ENCODE measurements at regions not wholly inside any gene's neighbourhood (a gene's known extent, or its start where the extent isn't known, plus 50 kb on each side); places are given as distances from the start of the nearest gene placed in this dataset.

DNA sequence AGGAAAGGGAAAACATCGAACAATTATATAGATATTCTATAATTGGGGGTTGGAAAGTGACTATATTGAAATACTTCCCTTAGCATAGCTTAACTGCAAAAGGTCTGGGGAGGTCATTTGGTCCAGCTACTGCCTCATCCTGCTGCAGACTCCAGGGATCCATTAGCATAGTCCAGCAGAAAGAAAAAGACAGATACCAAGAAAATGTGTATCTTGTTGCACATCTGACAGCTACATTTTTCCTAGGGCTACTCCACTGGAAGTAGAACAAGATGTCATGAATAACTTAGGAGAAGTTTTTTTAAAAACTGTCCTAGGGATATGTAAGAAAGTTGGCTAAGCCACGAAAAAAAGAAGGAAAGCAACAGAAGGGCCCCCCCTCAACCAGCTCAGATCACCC lies 92.9 kb upstream of the SLC30A5 start:
- no peaks in the 10 kb centered on the region for H3K36me3 ChIP-seq (ENCODE audit: insufficient read depth, low read length, poor library complexity, severe bottlenecking)
- no peak overlapping the region for H3K4me3 ChIP-seq (ENCODE audit: low read depth, low read length, poor library complexity, severe bottlenecking)
- no peaks in the 10 kb centered on the region for H3K9me3 ChIP-seq (ENCODE audit: low read depth, low read length, poor library complexity, severe bottlenecking)
- intact Hi-C loops (cut with micrococcal nuclease; ENCODE audit: unreplicated experiment) = no loop called here
- ChIA-PET CTCF (no interaction called here), POLR2A (ENCODE audit: low non-redundant PET) (no interaction called here)
- TF ChIP-seq EZH2 (IDR thresholded peaks at IDR 0.05; ENCODE audit: borderline replicate concordance, low read depth, low read length, poor library complexity, severe bottlenecking) (no peak), CTCF (conservative IDR thresholded peaks at IDR 0.05; ENCODE audit: low read depth, low read length) (no peak)
- no peaks in the 10 kb centered on the region for H3K27me3 ChIP-seq (replicated peaks; ENCODE audit: insufficient read depth, low read depth, low read length, poor library complexity)
- DNase-seq (ENCODE audit: low spot score) = no peak
- no peak overlapping the region for H3K27ac ChIP-seq (ENCODE audit: low read depth, low read length, poor library complexity, severe bottlenecking)
- no peaks in the 10 kb centered on the region for H3K4me1 ChIP-seq (ENCODE audit: insufficient read depth, low read length, poor library complexity, severe bottlenecking)
- no TSS peak for BruUV-seq (replicated peaks)

DNA sequence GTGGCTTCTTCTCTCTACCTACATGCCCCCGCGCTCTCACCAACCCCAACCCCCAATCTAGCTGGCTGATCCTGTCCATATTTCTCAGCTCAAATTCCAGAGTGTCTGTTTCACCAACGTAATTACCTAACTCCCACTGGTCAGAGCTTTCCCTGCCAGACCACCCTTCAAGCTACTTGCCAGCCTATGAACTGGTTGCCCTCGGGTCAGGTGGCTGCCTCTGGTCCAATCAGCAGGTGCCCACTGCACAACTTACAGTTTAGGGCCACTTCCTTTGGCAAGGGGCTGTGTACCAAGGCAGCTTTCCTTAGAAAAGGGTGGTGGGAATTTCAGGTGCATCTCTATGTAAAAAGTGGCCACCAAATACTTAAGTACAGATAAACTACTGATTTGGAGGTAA lies 92.2 kb upstream of the SLC30A5 start:
- no TSS peak for BruUV-seq (replicated peaks)

GRCh38 chr5:69004127-69004526 lies 89.7 kb upstream of the SLC30A5 start:
- no peak for DNase-seq (ENCODE audit: low spot score)
- CTCF ChIA-PET = no interaction called here
- Histone ChIP-seq H3K36me3 (ENCODE audit: insufficient read depth, low read length, poor library complexity, severe bottlenecking) (no peaks in the 10 kb centered on the region), H3K27ac (ENCODE audit: low read depth, low read length, poor library complexity, severe bottlenecking) (no peak overlapping the region), H3K4me3 (ENCODE audit: low read depth, low read length, poor library complexity, severe bottlenecking) (no peak overlapping the region), H3K4me1 (ENCODE audit: insufficient read depth, low read length, poor library complexity, severe bottlenecking) (peaks cover 8% of the 10 kb centered on the region), H3K9me3 (ENCODE audit: low read depth, low read length, poor library complexity, severe bottlenecking) (no peaks in the 10 kb centered on the region), H3K27me3 (replicated peaks; ENCODE audit: insufficient read depth, low read depth, low read length, poor library complexity) (no peaks in the 10 kb centered on the region)
- POLR2A ChIA-PET (ENCODE audit: low non-redundant PET) = no interaction called here
- intact Hi-C loops (cut with micrococcal nuclease; ENCODE audit: unreplicated experiment) = no loop called here
- no TSS peak for BruUV-seq (replicated peaks)
- TF ChIP-seq CTCF (conservative IDR thresholded peaks at IDR 0.05; ENCODE audit: low read depth, low read length) (no peak), EZH2 (IDR thresholded peaks at IDR 0.05; ENCODE audit: borderline replicate concordance, low read depth, low read length, poor library complexity, severe bottlenecking) (no peak)

More for the DNA sequence above, 92.2 kb upstream of the SLC30A5 start:
- Histone ChIP-seq H3K27me3 (replicated peaks; ENCODE audit: insufficient read depth, low read depth, low read length, poor library complexity) (no peaks in the 10 kb centered on the region), H3K9me3 (ENCODE audit: low read depth, low read length, poor library complexity, severe bottlenecking) (no peaks in the 10 kb centered on the region), H3K36me3 (ENCODE audit: insufficient read depth, low read length, poor library complexity, severe bottlenecking) (no peaks in the 10 kb centered on the region), H3K4me3 (ENCODE audit: low read depth, low read length, poor library complexity, severe bottlenecking) (no peak overlapping the region), H3K27ac (ENCODE audit: low read depth, low read length, poor library complexity, severe bottlenecking) (no peak overlapping the region), H3K4me1 (ENCODE audit: insufficient read depth, low read length, poor library complexity, severe bottlenecking) (no peaks in the 10 kb centered on the region)
- DNase-seq (ENCODE audit: low spot score) = no peak
- POLR2A ChIA-PET (ENCODE audit: low non-redundant PET) = no interaction called here
- CTCF ChIA-PET = interaction anchor here (0.6 kb wide), 1 partner anchor 715 kb away, joined by 3 read pairs; no protein-coding TSS in a partner anchor
- TF ChIP-seq EZH2 (IDR thresholded peaks at IDR 0.05; ENCODE audit: borderline replicate concordance, low read depth, low read length, poor library complexity, severe bottlenecking) (no peak), CTCF (conservative IDR thresholded peaks at IDR 0.05; ENCODE audit: low read depth, low read length) (no peak)
- intact Hi-C loops (cut with micrococcal nuclease; ENCODE audit: unreplicated experiment) = no loop called here

Data from A673 (cell line).